H1 (cell line): ENCODE measurements at regions not wholly inside any gene's neighbourhood (a gene's known extent, or its start where the extent isn't known, plus 50 kb on each side); places are given as distances from the start of the nearest gene placed in this dataset.

Source experiments
- CBX5 ChIP-seq: fragments of 300-800, 300-1000 bp; sonication (generic); IDR thresholded peaks from 2 replicates; pipeline ENCODE4 v1.7.1; 2016; ENCODE audit warnings: antibody characterized with exemption, low read length, low read depth
- CEBPB ChIP-seq: IDR thresholded peaks from 2 replicates; pipeline ENCODE4 v1.6.1; 2012; ENCODE audit warnings: low read depth, low read length
- CHD2 ChIP-seq: IDR thresholded peaks from 2 replicates; pipeline ENCODE4 v1.6.1; 2012; ENCODE audit warnings: low read length, improper control_type of control experiment
- EGR1 ChIP-seq: IDR thresholded peaks from 2 replicates; pipeline ENCODE4 v1.6.1; 2011; ENCODE audit warnings: low read depth, low read length, borderline replicate concordance
- JUN ChIP-seq: IDR thresholded peaks from 2 replicates; pipeline ENCODE4 v1.6.1; 2011; ENCODE audit warnings: low read depth, mild to moderate bottlenecking, improper control_type of control experiment, low read length
- NANOG ChIP-seq: IDR thresholded peaks from 2 replicates; pipeline ENCODE4 v1.6.1; 2011; ENCODE audit warnings: low read length, low read depth, mild to moderate bottlenecking, inconsistent platforms; ENCODE audit not compliant: insufficient read depth, poor library complexity, severe bottlenecking
- POU5F1 ChIP-seq: IDR thresholded peaks from 2 replicates; pipeline ENCODE4 v1.6.1; 2011; ENCODE audit warnings: low read depth, mild to moderate bottlenecking, low read length, moderate library complexity
- SIN3A ChIP-seq, 2 experiments: IDR thresholded peaks in 1 of 2; conservative IDR thresholded peaks in 1 of 2; 2 replicates each; pipeline ENCODE4 v1.6.1; 2011 to 2012; ENCODE audit warnings: low read length in 2 of 2, improper control_type of control experiment in 1 of 2, low read depth in 1 of 2, mild to moderate bottlenecking in 1 of 2
- SIX5 ChIP-seq: IDR thresholded peaks from 2 replicates; pipeline ENCODE4 v1.6.1; 2011; ENCODE audit warnings: mild to moderate bottlenecking, low read depth, low read length
- SP1 ChIP-seq: IDR thresholded peaks from 2 replicates; pipeline ENCODE4 v1.6.1; 2011; ENCODE audit warnings: low read depth, low read length
- SP2 ChIP-seq: IDR thresholded peaks from 2 replicates; pipeline ENCODE4 v1.6.1; 2012; ENCODE audit warnings: mild to moderate bottlenecking, low read length, inconsistent platforms
- SUZ12 ChIP-seq: fragments of 200-600 bp; sonication (generic); IDR thresholded peaks from 2 replicates; pipeline ENCODE4 v1.6.1; 2012; ENCODE audit warnings: mild to moderate bottlenecking, inconsistent platforms, low read length, moderate library complexity, mixed read lengths
- TAF7 ChIP-seq: optimal IDR thresholded peaks from 2 replicates; pipeline ENCODE3; 2011; ENCODE audit warnings: low read depth, mild to moderate bottlenecking, inconsistent platforms, low read length, moderate library complexity, borderline replicate concordance
- TF ChIP-seq, protein P1 (sequence below): fragments of 300-600 bp; sonication (generic); IDR thresholded peaks from 2 replicates; pipeline ENCODE4 v1.7.1; 2012; ENCODE audit warnings: low read length, moderate library complexity, mild to moderate bottlenecking, inconsistent platforms; ENCODE audit not compliant: insufficient replicate concordance

DNA sequence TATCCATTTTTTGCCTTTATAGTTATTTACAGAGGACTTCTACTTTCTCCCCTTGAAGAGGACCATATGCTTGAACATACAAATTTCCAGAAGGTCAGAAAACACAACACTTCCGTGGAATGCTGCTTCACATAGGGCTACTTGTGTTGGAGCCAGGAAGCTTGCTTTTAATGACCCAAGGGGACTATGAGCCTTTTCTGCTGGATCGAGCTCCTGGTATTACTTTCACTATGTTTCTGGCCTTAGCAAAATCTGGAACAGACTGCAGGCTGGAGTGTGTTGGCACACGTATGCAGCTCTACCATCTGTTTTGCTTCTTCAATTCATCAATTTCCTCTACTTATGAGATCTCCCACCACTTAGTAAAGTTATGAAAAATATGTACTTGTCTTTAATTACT is 69.3 kb upstream of the CBLB start (continued):
- TF ChIP-seq, protein P1, sequence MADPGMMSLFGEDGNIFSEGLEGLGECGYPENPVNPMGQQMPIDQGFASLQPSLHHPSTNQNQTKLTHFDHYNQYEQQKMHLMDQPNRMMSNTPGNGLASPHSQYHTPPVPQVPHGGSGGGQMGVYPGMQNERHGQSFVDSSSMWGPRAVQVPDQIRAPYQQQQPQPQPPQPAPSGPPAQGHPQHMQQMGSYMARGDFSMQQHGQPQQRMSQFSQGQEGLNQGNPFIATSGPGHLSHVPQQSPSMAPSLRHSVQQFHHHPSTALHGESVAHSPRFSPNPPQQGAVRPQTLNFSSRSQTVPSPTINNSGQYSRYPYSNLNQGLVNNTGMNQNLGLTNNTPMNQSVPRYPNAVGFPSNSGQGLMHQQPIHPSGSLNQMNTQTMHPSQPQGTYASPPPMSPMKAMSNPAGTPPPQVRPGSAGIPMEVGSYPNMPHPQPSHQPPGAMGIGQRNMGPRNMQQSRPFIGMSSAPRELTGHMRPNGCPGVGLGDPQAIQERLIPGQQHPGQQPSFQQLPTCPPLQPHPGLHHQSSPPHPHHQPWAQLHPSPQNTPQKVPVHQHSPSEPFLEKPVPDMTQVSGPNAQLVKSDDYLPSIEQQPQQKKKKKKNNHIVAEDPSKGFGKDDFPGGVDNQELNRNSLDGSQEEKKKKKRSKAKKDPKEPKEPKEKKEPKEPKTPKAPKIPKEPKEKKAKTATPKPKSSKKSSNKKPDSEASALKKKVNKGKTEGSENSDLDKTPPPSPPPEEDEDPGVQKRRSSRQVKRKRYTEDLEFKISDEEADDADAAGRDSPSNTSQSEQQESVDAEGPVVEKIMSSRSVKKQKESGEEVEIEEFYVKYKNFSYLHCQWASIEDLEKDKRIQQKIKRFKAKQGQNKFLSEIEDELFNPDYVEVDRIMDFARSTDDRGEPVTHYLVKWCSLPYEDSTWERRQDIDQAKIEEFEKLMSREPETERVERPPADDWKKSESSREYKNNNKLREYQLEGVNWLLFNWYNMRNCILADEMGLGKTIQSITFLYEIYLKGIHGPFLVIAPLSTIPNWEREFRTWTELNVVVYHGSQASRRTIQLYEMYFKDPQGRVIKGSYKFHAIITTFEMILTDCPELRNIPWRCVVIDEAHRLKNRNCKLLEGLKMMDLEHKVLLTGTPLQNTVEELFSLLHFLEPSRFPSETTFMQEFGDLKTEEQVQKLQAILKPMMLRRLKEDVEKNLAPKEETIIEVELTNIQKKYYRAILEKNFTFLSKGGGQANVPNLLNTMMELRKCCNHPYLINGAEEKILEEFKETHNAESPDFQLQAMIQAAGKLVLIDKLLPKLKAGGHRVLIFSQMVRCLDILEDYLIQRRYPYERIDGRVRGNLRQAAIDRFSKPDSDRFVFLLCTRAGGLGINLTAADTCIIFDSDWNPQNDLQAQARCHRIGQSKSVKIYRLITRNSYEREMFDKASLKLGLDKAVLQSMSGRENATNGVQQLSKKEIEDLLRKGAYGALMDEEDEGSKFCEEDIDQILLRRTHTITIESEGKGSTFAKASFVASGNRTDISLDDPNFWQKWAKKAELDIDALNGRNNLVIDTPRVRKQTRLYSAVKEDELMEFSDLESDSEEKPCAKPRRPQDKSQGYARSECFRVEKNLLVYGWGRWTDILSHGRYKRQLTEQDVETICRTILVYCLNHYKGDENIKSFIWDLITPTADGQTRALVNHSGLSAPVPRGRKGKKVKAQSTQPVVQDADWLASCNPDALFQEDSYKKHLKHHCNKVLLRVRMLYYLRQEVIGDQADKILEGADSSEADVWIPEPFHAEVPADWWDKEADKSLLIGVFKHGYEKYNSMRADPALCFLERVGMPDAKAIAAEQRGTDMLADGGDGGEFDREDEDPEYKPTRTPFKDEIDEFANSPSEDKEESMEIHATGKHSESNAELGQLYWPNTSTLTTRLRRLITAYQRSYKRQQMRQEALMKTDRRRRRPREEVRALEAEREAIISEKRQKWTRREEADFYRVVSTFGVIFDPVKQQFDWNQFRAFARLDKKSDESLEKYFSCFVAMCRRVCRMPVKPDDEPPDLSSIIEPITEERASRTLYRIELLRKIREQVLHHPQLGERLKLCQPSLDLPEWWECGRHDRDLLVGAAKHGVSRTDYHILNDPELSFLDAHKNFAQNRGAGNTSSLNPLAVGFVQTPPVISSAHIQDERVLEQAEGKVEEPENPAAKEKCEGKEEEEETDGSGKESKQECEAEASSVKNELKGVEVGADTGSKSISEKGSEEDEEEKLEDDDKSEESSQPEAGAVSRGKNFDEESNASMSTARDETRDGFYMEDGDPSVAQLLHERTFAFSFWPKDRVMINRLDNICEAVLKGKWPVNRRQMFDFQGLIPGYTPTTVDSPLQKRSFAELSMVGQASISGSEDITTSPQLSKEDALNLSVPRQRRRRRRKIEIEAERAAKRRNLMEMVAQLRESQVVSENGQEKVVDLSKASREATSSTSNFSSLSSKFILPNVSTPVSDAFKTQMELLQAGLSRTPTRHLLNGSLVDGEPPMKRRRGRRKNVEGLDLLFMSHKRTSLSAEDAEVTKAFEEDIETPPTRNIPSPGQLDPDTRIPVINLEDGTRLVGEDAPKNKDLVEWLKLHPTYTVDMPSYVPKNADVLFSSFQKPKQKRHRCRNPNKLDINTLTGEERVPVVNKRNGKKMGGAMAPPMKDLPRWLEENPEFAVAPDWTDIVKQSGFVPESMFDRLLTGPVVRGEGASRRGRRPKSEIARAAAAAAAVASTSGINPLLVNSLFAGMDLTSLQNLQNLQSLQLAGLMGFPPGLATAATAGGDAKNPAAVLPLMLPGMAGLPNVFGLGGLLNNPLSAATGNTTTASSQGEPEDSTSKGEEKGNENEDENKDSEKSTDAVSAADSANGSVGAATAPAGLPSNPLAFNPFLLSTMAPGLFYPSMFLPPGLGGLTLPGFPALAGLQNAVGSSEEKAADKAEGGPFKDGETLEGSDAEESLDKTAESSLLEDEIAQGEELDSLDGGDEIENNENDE, result no peak
- TF ChIP-seq SIN3A (conservative IDR thresholded peaks at IDR 0.05 in 1 of 2, IDR thresholded peaks at IDR 0.05 in 1 of 2; ENCODE audit: low read depth in 1 of 2, low read length in 2 of 2) (no peak), JUN (no peak), EGR1 (no peak), POU5F1 (no peak), NANOG (no peak), SIX5 (no peak), TAF7 (no peak), SUZ12 (no peak), SP1 (no peak), CHD2 (no peak), CBX5 (no peak), CEBPB (no peak), SP2 (no peak)
